GM21723 (cell line): ENCODE measurements at regions not wholly inside any gene's neighbourhood (a gene's known extent, or its start where the extent isn't known, plus 50 kb on each side); places are given as distances from the start of the nearest gene placed in this dataset.
"Not testable (repeated sequence)": the region's sequence is repeated elsewhere in the genome, so short reads cannot be mapped to it uniquely, and the experiment has no call there.

Source experiments
- ATAC-seq: cut with Tn5 transposase; IDR thresholded peaks from one replicate; pipeline ENCODE4 v1.9.1; 2021; ENCODE audit warnings: mild to moderate bottlenecking, moderate library complexity; ENCODE audit not compliant: unreplicated experiment

DNA sequence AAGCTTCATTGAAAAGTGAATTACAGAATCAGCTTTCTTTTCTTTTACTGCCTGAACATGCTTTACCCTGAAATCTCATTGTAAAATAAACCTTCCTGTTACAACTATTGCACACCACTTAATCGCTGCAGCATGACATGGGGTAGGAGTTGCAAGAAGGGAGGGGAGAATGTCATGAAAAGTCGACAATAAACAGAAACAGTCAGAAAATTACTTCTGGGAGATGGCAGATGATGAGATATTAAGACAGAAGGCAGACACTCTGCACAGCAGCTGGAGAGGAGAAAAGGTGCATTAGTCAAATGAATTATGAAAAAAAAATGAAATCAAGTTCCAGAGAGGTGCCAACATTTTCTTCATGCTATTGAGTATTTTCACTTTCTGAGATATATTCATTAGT, 287.7 kb downstream of the PCDH7 start:
- no peak for ATAC-seq

DNA sequence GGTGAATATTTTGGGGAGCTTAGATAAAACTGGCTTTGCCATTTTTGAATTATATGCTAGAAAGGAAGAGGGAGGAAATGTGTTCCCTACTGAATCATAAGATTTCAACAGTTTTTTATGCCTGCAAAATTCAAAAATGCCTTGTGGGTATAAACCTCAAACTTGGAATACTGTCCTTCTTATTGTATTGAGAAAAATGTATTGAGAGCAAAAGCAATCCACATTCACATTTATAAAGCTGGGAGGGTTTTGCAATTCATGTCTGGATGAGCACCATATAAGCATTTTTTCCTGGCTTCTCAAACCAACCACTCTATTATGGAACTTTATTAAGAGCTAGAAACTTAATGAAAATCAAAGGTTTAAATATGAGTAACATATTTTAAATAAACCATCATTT, 289.8 kb downstream of the PCDH7 start:
- ATAC-seq, result no peak

DNA sequence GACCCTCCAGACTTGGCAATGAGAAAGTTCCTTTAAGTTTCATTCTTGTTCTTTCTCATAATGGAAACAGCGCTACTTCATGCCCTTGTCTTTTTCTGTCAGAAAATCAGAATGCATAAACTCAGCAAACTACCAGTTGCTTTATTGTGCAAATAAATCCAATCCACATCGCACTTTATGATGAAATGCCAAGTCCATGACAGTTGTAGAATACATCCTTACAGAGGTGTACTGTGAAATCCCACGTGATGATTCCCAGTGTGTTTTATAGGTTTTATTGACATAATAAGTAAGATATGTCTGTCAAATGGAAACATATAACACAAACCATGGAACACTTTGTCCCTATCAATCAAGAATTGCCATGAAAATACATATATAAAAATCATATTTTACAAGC, 295.0 kb downstream of the PCDH7 start:
- ATAC-seq, result no peak

DNA sequence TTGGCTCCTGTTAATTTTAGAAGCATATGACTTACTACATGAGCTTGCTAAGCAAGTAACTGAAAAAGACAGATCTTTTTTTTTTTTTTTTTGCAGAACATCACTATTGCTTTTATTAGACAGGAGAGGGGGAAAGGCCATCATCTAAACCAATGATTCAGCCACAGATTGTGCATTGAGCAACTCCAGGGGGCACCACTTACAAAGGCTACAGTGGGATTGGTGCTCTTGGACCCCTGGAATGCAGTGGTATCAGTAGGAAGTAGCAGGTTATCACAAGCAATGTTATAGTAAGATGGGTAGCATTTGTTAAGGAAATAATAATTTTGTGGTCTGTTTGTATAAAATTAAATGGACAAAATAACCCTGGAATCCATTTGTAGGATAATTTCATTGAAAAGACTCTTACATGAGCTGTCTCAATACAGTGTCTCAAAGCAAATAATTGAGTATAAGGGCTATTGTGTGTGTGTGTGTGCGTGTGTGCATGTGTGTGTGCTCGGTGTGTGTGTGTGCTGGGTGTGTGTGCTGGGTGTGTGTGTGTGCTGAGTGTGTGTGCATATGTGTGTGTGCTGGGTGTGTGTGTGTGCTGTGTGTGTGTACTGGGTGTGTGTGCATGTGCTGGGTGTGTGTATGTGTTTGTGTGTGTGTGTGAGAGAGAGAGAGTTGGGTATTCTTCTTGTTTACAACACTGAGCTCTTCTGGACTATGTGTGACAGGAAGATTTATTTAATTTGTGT, 296.3 kb downstream of the PCDH7 start:
- ATAC-seq, result no peak

DNA sequence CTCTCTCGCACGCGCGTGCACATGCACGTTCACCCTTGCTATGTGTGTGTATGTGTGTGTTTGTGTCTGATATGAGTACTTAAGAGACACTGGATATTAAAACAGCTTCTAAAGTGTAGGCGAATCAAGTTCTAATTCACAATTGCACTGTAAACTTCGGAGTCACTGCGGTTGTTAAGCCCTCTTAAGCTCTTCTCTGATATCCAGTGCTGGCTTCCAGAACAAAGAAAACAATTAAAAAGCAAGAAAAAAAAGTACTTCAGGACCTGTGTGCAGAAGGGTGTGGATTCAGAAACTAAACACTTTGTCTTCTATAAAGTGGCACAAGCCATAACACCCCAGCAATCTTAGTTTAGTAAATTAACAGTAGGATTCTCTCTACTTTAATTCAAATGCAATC, 300.2 kb downstream of the PCDH7 start:
- no peak for ATAC-seq

DNA sequence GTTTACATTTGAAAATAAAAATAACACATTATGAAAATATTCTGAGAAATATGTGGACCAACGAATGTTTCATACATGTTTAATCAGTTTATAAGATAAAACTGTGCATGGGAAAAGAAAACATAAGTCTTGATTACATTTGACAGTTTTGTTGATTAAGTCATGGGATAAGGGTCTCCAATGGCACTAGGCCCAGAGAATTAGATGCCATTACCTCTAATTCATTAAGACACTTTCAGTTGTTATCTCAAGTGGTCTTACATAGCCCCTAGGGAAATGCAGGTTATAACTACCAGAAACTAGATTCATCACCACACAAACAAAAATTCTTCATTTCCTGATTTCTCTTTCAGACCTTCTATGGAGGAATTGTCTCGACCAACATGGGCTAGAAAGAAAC, 300.8 kb downstream of the PCDH7 start:
- no peak for ATAC-seq

DNA sequence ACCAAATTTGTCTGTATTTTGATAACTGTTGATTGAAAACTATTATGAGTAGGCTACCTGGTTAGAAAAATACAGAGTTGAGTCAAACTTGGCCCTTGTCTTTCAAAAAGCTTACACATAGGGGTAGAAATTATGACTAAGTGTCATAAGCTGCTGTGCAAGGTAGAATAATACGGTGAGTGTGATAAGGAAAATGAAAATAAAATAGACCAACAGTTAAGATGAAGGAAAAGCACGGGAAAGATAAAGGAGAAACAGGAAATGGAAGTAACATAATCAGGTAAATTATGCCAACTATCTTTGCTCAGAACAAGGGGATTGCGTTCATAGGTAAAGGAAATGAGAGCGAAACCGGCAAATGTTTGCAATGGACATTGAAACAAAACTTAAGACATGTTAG, 302.5 kb downstream of the PCDH7 start:
- no peak for ATAC-seq

DNA sequence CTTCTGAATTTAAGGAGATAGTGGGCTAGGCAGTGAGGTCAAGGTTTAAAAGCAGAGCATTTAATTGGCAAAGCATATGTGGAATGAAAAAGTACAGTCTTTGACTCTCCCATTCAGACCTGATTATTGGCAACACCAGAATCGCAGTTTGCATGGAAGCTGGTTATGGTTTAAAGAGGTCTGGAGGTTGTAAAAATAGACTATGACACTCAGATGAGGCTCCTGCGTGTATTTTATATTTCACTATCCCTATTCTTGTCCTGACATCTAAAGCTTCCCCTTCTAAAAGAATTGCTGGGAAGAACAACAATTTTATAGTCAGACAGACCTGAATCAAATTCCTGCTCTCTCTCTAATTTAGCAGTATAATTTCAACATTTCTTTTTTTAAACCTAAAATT, 302.9 kb downstream of the PCDH7 start:
- ATAC-seq, result no peak

DNA sequence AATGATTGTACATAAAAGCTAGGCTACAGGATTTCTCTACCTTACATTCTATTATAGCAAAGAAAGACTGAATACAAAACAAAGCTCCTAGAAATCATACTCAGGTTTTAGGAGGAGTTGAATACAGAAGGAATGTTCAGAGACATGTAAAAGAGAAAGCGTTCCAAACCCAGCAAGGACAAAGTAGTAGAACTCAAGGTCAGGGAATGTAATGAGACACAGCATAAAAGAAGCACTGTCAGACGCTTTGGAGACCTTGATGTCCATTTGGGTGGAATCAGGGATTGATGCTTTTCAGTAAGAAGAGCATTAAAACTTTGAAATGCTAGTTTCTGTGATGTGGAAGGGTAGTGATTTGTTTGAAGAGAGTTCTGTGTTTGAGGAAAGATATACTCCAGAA, 303.6 kb downstream of the PCDH7 start:
- no peak for ATAC-seq

DNA sequence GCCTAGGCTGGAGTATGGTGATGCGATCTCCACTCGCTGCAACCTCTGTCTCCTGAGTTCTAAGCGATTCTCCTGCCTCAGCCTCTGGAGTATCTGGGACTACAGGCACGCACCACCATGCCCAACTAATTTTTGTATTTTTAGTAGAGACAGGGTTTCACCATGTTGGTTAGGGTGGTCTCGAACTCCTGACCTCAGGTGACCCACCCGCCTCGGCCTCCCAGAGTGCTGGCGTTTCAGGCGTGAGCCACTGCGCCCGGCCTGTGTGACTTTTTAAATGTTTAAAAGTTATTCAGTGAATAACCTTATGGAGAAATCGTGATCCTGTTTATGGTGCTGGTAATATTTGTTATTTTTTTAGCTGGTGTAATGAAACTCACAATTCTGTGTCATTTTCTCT, 304.6 kb downstream of the PCDH7 start:
- not testable (repeated sequence) for ATAC-seq

DNA sequence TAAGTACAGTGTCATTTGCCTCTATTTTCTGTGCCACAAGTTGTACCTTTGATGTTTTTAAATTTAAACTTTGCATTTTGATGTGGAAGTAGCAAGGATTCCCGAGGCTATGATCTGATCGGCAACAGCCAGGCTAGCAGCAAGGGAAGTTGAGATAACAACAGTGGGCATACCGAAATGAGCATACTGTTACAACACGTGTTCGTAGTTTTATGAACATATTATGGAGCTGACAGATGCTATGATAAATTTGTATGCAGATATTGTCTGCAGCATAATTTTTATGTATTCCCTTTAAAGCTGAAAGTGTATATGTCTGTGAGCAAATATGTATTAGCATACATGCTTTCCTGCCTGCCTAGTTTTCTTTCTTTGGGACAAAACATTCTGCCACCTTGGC, 306.1 kb downstream of the PCDH7 start:
- no peak for ATAC-seq

DNA sequence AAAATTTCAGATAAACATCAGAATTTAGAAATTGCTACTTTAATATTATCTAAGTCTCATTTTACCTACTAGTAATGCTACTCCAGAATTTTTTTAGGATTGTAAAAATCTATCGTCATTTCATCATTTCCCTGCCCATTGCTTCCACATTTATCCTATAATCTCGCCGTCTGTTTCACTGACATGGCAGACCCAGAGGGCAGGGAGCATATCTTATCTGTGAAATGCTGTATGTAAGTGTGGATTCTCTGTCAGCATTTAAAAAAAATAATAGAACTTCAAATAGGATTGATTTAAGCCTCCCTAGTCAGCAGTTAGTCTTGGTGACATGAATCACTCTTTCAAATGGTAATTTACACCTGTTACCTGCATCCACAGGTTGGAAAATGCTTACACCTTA, 314.4 kb downstream of the PCDH7 start:
- no peak for ATAC-seq

DNA sequence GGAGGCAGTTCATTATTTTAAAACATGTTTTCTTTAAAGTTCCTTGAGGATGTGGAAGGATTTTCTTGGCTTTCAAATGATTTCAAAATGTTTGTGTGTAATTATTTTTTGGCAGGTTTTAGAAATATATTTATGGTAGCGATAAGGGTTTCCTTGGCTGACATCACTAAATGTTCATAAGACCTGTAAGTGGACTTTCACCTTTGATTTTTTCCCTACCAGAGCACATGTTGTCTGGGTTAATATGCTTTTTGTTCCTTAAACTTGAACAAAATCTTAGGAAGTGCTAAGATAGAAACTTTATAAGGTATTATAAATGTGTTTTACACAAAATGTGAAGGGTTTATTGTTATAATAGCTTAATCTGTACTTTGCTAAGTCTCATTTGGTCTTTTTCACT, 315.6 kb downstream of the PCDH7 start:
- no peak for ATAC-seq

DNA sequence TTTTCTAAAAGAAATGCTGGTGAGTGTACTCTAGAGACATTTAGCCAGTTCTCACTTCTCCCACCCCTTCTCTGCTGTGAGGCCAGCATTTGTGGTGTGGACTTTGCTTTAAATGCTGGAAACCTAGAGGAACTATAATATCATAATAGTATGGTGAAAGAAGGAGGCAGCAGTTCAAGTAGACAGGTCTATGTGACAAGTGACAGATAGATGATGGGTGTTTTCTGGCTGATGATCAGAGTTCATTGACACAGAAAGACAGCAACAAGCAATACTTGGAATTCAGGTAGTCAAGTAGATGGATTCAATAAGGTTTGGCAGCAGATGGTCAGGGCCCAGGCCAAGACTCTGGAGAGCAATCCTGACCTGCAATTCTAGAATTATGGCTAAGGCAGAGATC, 317.5 kb downstream of the PCDH7 start:
- no peak for ATAC-seq

DNA sequence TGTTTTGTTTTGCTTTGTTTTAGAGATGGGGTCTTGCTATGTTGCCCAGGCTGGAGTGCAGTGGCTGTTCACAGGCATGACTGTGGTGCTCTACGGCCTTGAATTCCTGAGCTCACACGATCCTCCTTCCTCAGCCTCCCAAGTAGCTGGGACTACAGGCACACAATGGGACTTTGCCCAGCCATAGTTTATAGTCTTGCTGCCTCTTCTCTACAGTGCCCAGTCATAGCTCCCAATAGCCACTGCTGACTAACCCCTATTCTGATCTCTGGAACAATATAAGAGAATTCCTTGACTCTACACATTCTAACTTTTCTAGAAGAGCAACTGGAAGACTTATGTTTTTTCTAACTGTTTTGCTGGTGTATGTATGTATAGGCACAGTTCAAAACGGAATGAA, 319.2 kb downstream of the PCDH7 start:
- ATAC-seq, result no peak

DNA sequence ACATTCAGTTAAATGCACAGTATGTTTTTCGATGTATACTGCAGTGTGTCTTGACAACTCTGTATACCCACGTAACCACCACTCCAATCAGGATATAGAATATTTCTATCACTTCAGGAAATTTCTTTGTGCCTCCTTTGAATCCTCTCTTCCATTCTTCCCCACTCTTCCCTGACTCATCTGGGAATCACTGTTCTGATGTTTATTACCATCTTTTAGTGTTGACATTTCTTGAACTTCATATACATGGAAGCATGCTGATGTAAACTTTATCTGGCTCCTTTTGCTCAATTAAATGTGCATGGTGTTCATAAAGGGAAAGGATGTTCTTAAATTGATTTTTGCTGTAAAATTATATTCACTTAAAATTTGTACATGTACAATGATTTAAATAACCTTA, 319.9 kb downstream of the PCDH7 start:
- ATAC-seq, result no peak

DNA sequence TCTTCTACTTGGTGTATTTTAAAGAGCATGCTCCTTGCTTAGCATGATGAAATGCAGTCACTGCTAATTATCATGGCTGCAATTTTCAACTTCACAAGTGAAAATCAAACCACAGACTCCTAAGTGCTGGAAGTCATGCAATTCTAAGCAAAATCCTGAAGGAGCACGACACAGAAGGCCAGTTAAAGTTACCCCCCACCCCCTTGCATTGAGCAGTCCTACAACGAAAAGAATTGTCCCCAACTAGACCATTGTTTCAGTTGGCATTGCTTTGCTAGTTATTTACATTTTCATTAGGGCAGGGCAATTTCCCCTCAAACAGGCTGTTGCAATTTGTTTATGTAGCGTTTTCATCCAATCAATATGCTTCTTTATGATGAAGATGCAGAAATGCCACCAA, 321.2 kb downstream of the PCDH7 start:
- ATAC-seq, result no peak

DNA sequence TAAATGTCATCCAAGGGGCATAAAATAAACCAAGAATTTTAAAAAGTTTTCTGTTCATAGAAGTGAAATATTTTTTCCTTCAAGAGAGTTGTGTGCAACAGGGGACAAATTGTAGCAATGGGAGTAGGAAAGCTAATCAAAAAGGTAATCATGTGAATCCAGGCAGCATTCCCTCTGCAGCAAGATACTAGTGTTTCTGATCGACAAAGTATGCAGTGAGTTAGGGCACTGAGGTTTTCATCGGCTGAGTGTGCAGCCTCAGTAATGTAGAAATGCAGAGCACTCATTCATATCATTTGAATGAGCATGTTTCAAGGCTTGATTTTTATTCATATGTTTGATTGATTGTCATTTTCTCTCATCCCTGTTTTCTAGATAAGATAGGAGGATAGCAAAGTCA, 321.7 kb downstream of the PCDH7 start:
- no peak for ATAC-seq

DNA sequence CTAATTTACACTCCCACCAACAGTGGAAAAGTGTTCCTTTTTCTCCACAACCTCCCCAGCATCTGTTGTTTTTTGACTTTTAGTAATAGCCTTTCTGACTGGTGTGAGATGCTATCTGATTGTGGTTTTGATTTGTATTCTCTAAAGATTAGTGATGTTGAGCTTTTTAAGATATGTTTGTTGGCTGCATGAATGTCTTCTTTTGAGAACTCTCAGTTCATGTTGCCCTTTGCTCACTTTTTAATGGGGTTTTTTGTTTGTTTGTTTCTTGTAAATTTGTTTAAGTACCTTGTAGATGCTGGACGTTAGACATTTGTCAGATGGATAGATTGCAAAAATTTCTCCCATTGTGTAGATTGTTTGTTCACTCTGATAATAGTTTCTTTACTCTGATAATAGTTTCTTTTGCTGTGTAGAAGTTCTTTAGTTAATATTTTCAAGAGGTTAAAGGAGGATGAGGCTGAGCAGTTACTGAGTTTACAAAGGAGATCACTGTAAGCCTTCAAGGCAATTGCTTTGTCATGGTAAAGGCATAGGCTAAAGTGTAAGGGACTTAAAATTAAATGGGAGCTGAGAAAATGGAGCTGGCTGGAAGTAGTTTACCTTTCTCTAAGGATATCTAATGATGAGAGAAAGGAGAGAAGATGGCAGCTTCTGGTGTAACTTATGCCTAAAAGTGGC, 323.4 kb downstream of the PCDH7 start:
- ATAC-seq, result no peak

DNA sequence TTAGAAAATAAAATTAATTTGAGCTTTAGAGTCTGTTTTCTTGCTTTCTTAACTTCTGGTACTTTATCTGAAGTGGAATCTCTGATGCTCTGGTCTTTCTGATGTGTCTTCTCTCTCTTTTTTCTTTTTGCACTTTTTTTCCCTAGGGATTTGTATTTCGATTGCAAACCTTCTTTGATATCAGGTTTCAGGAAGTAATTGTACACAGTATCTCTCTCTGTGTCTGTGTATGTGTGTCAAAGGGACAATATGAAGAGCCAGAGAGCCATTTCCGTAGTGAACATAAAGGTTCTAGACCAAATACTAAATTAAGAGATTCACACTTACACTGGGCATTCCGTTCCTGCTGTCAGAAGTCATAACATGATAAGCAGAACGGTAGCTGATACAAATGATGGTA, 325.0 kb downstream of the PCDH7 start:
- ATAC-seq, result no peak

DNA sequence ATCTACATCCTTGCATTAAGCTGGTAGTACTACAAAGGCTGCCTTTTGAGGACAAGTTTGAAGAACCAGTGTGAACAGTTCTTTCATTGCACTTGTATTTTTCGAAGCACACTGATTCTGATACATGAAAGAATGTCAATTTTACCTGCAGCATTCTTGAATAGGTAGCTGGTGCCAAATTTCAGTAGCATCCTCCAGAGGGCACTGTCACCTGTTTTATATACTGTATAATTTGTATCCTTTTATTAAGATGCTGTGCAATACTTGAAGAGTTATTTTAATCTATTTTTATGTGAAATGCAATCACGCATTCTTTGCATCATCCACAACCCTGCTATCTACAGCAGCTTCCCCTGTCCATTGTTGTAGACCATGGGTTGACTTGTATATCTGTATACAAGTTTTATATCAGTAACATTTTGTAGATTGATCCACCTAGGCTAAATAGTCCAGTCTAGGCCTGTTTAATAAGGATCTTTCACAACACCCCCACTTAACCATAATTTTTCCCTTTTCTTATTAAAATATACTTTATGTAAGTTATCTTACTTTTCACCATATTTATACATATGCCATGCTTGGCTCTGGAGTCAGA, 325.7 kb downstream of the PCDH7 start:
- no peak for ATAC-seq

DNA sequence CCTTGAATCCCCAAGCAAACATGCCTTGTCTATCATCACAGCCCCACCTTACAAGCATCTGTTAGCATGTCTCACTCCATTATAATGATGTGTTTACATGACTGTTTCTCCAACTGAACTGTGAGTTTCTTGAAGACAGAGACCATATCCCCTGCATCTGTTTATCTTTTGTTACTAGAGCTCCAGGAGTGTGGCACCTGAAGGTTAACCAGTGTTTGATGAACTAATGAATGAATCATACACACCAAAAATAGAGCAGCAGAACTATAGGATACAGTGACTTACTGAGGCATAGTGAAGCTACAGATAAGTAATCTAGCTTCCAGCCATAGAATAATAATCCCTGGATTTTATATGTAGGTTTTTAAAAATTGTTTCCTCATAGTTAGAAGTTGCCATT, 331.0 kb downstream of the PCDH7 start:
- no peak for ATAC-seq
